WTC11 (cell line): ENCODE measurements at regions not wholly inside any gene's neighbourhood (a gene's known extent, or its start where the extent isn't known, plus 50 kb on each side); places are given as distances from the start of the nearest gene placed in this dataset.

Experiments
- ATAC-seq: fragments of 200-7000 bp; cut with Tn5 transposase; 2 replicates; pipeline ENCODE4 v1.10.0; 2021; ENCODE audit warnings: mild to moderate bottlenecking, moderate library complexity
- CTCF ChIA-PET: fragments of 300-600 bp; sonication (Branson Sonifier 250); formaldehyde crosslinking; loops from one replicate; lab custom pipeline; 2021; ENCODE audit warnings: antibody characterized with exemption; lab: Charles Lee
- POLR2A ChIA-PET: fragments of 350-600 bp; sonication (Branson Sonifier 250); formaldehyde crosslinking; loops from one replicate; lab custom pipeline; 2021; ENCODE audit warnings: antibody characterized with exemption; lab: Charles Lee
- DNase-seq: peaks from one replicate; pipeline ENCODE4 v3.0.0; 2021; ENCODE audit warnings: low spot score
- H3K27ac Mint-ChIP-seq: 2 replicates; pipeline ENCODE4 v1.8.0; 2021; ENCODE audit warnings: mixed read lengths
- H3K27me3 Mint-ChIP-seq: 2 replicates; pipeline ENCODE4 v1.8.0; 2021; ENCODE audit warnings: low read depth, mild to moderate bottlenecking, moderate library complexity, mixed read lengths
- H3K36me3 Mint-ChIP-seq: 2 replicates; pipeline ENCODE4 v1.8.0; 2021; ENCODE audit warnings: mixed read lengths
- H3K4me1 Mint-ChIP-seq: 2 replicates; pipeline ENCODE4 v1.8.0; 2022; ENCODE audit warnings: mixed read lengths
- H3K4me3 Mint-ChIP-seq: 2 replicates; pipeline ENCODE4 v1.8.0; 2021; ENCODE audit warnings: mild to moderate bottlenecking, moderate library complexity, mixed read lengths
- H3K9me3 Mint-ChIP-seq: 2 replicates; pipeline ENCODE4 v1.8.0; 2021; ENCODE audit warnings: mixed read lengths
- ESRRA ChIP-seq: sonication (generic); formaldehyde crosslinking; IDR thresholded peaks from 2 replicates; pipeline ENCODE4 v1.8.1; 2022; ENCODE audit warnings: mild to moderate bottlenecking, missing genetic modification reagents, borderline replicate concordance
- FOXP1 ChIP-seq: sonication (generic); formaldehyde crosslinking; IDR thresholded peaks from 2 replicates; pipeline ENCODE4 v1.8.0; 2022; ENCODE audit warnings: missing genetic modification reagents, mild to moderate bottlenecking, moderate library complexity, borderline replicate concordance
- GTF2I ChIP-seq: fragments of 250-450 bp; sonication (Bioruptor Pico); conservative IDR thresholded peaks from 2 replicates; pipeline ENCODE4 v1.4.0; 2021; ENCODE audit warnings: mild to moderate bottlenecking
- IRF2 ChIP-seq: sonication (generic); formaldehyde crosslinking; IDR thresholded peaks from 2 replicates; pipeline ENCODE4 v1.8.0; 2022; ENCODE audit warnings: low read depth, missing genetic modification reagents, borderline replicate concordance
- MXD4 ChIP-seq: fragments of 250-450 bp; sonication (Bioruptor Pico); IDR thresholded peaks from 2 replicates; pipeline ENCODE4 v1.8.0; 2021; ENCODE audit warnings: mild to moderate bottlenecking, moderate library complexity, borderline replicate concordance
- MYBL2 ChIP-seq: sonication (generic); formaldehyde crosslinking; IDR thresholded peaks from 2 replicates; pipeline ENCODE4 v1.8.1; 2023; ENCODE audit warnings: mild to moderate bottlenecking, moderate library complexity, missing genetic modification reagents
- NR2C2 ChIP-seq: sonication (generic); formaldehyde crosslinking; IDR thresholded peaks from 2 replicates; pipeline ENCODE4 v1.8.0; 2022; ENCODE audit warnings: mild to moderate bottlenecking, missing genetic modification reagents
- PRRX2 ChIP-seq: fragments of 250-450 bp; sonication (Bioruptor Pico); IDR thresholded peaks from 2 replicates; pipeline ENCODE4 v1.8.0; 2021; ENCODE audit warnings: mild to moderate bottlenecking
- RORB ChIP-seq: fragments of 250-450 bp; sonication (Bioruptor Pico); IDR thresholded peaks from 2 replicates; pipeline ENCODE4 v1.9.0; 2021; ENCODE audit warnings: mild to moderate bottlenecking
- SMAD4 ChIP-seq: sonication (generic); formaldehyde crosslinking; IDR thresholded peaks from 2 replicates; pipeline ENCODE4 v1.8.0; 2022; ENCODE audit warnings: mild to moderate bottlenecking, missing genetic modification reagents
- SOX15 ChIP-seq: fragments of 250-450 bp; sonication (Bioruptor Pico); IDR thresholded peaks from 2 replicates; pipeline ENCODE4 v1.9.0; 2021; ENCODE audit warnings: mild to moderate bottlenecking
- TCF7 ChIP-seq: sonication (generic); formaldehyde crosslinking; IDR thresholded peaks from 2 replicates; pipeline ENCODE4 v1.8.0; 2022; ENCODE audit warnings: mild to moderate bottlenecking, low read depth, missing genetic modification reagents, moderate library complexity
- TEAD1 ChIP-seq: sonication (generic); formaldehyde crosslinking; IDR thresholded peaks from 2 replicates; pipeline ENCODE4 v1.8.0; 2022; ENCODE audit warnings: mild to moderate bottlenecking, missing genetic modification reagents
- TEAD4 ChIP-seq: sonication (generic); formaldehyde crosslinking; IDR thresholded peaks from 2 replicates; pipeline ENCODE4 v1.8.0; 2022; ENCODE audit warnings: mild to moderate bottlenecking, missing genetic modification reagents
- TP53 ChIP-seq: sonication (generic); formaldehyde crosslinking; IDR thresholded peaks from 2 replicates; pipeline ENCODE4 v1.8.1; 2023; ENCODE audit warnings: mild to moderate bottlenecking, missing genetic modification reagents
- ZBTB21 ChIP-seq: sonication (generic); formaldehyde crosslinking; IDR thresholded peaks from 2 replicates; pipeline ENCODE4 v1.8.1; 2023; ENCODE audit warnings: mild to moderate bottlenecking, missing genetic modification reagents, borderline replicate concordance
- ZNF138 ChIP-seq: sonication (generic); formaldehyde crosslinking; conservative IDR thresholded peaks from 2 replicates; pipeline ENCODE4 v1.8.1; 2022; ENCODE audit warnings: mild to moderate bottlenecking, moderate library complexity, missing genetic modification reagents
- ZNF396 ChIP-seq: fragments of 250-450 bp; sonication (Bioruptor Pico); IDR thresholded peaks from 2 replicates; pipeline ENCODE4 v1.8.0; 2021; ENCODE audit warnings: mild to moderate bottlenecking, moderate library complexity, borderline replicate concordance
- ZNF423 ChIP-seq: fragments of 250-450 bp; sonication (Bioruptor Pico); IDR thresholded peaks from 2 replicates; pipeline ENCODE4 v2.1.2; 2022; ENCODE audit warnings: mild to moderate bottlenecking, moderate library complexity
- TF ChIP-seq, protein P1 (sequence below): sonication (generic); formaldehyde crosslinking; IDR thresholded peaks from 2 replicates; pipeline ENCODE4 v1.8.0; 2023; ENCODE audit warnings: missing genetic modification reagents, mild to moderate bottlenecking, borderline replicate concordance
- TF ChIP-seq, protein P2 (sequence below): sonication (generic); formaldehyde crosslinking; IDR thresholded peaks from 2 replicates; pipeline ENCODE4 v1.8.1; 2023; ENCODE audit warnings: mild to moderate bottlenecking, moderate library complexity, missing genetic modification reagents
- TF ChIP-seq, protein P3 (sequence below): sonication (generic); formaldehyde crosslinking; IDR thresholded peaks from 2 replicates; pipeline ENCODE4 v1.8.0; 2022; ENCODE audit warnings: mild to moderate bottlenecking, missing genetic modification reagents

DNA sequence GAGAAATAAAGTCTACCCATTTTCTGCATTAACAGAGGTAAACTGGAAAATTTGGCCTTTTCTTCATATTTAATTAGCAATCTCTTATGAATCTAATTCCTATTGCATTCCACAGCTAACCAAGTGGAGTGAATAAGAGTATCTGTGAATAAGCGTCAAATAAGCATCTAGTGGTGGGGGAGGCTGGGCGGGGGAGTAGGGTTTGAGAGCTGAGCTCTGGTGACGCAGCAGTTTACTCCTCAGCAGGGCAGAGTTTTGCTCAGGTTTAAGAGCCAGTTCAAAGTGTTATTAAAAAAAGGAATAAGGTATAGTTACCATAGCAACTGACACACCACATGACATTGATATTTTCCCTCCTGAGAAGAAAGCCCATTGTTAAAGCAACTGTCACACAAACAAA lies 1346.8 kb upstream of the CELF2 start (continued):
- TF ChIP-seq, protein P1, sequence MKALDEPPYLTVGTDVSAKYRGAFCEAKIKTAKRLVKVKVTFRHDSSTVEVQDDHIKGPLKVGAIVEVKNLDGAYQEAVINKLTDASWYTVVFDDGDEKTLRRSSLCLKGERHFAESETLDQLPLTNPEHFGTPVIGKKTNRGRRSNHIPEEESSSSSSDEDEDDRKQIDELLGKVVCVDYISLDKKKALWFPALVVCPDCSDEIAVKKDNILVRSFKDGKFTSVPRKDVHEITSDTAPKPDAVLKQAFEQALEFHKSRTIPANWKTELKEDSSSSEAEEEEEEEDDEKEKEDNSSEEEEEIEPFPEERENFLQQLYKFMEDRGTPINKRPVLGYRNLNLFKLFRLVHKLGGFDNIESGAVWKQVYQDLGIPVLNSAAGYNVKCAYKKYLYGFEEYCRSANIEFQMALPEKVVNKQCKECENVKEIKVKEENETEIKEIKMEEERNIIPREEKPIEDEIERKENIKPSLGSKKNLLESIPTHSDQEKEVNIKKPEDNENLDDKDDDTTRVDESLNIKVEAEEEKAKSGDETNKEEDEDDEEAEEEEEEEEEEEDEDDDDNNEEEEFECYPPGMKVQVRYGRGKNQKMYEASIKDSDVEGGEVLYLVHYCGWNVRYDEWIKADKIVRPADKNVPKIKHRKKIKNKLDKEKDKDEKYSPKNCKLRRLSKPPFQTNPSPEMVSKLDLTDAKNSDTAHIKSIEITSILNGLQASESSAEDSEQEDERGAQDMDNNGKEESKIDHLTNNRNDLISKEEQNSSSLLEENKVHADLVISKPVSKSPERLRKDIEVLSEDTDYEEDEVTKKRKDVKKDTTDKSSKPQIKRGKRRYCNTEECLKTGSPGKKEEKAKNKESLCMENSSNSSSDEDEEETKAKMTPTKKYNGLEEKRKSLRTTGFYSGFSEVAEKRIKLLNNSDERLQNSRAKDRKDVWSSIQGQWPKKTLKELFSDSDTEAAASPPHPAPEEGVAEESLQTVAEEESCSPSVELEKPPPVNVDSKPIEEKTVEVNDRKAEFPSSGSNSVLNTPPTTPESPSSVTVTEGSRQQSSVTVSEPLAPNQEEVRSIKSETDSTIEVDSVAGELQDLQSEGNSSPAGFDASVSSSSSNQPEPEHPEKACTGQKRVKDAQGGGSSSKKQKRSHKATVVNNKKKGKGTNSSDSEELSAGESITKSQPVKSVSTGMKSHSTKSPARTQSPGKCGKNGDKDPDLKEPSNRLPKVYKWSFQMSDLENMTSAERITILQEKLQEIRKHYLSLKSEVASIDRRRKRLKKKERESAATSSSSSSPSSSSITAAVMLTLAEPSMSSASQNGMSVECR = no peak
- TF ChIP-seq MXD4 (CRISPR knock-in tag) = no peak
- no peak for TF ChIP-seq ZNF396 (CRISPR knock-in tag)
- no peak for TF ChIP-seq TEAD1
- no peak for TF ChIP-seq IRF2 (CRISPR knock-in tag)

DNA sequence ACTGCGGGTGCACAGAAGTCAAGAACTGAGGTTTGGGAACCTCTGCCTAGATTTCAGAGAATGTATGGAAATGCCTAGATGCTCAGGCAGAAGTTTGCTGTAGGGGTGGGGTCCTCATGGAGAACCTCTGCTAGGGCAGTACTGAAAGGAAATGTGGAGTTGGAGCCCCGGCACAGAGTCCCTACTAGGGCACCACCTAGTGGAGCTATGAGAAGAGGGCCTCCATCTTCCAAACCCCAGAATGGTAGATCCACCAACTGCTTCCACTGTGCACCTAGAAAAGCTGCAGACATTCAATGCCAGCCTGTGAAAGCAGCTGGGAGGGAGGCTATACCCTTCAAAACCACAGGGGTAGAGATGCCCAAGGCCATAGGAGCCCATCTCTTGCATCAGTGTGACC lies 1336.0 kb upstream of the CELF2 start:
- H3K36me3 Mint-ChIP-seq = peaks cover 16% of the 10 kb centered on the region
- TF ChIP-seq SMAD4 (no peak), ZBTB21 (CRISPR knock-in tag) (no peak), GTF2I (CRISPR knock-in tag) (no peak)
- TF ChIP-seq, protein P2, sequence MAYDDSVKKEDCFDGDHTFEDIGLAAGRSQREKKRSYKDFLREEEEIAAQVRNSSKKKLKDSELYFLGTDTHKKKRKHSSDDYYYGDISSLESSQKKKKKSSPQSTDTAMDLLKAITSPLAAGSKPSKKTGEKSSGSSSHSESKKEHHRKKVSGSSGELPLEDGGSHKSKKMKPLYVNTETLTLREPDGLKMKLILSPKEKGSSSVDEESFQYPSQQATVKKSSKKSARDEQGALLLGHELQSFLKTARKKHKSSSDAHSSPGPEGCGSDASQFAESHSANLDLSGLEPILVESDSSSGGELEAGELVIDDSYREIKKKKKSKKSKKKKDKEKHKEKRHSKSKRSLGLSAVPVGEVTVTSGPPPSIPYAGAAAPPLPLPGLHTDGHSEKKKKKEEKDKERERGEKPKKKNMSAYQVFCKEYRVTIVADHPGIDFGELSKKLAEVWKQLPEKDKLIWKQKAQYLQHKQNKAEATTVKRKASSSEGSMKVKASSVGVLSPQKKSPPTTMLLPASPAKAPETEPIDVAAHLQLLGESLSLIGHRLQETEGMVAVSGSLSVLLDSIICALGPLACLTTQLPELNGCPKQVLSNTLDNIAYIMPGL = no peak
- TF ChIP-seq, protein P3, sequence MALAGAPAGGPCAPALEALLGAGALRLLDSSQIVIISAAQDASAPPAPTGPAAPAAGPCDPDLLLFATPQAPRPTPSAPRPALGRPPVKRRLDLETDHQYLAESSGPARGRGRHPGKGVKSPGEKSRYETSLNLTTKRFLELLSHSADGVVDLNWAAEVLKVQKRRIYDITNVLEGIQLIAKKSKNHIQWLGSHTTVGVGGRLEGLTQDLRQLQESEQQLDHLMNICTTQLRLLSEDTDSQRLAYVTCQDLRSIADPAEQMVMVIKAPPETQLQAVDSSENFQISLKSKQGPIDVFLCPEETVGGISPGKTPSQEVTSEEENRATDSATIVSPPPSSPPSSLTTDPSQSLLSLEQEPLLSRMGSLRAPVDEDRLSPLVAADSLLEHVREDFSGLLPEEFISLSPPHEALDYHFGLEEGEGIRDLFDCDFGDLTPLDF = no peak
- TF ChIP-seq, all 79 proteins: peak for 0
- CTCF ChIA-PET = interaction anchor here (0.6 to 1.3 kb wide), 3 partner anchors 10 to 1067 kb away, joined by 3 read pairs; no protein-coding TSS in a partner anchor
- ATAC-seq (no peak), DNase-seq (no peak)
- H3K9me3 Mint-ChIP-seq = peaks cover 42% of the 10 kb centered on the region
- POLR2A ChIA-PET = no interaction called here
- peaks cover 6% of the 10 kb centered on the region; the same call in 1 of the 2 replicates for H3K27me3 Mint-ChIP-seq
- H3K4me3 Mint-ChIP-seq = no peak overlapping the region
- no peak overlapping the region for H3K27ac Mint-ChIP-seq
- H3K4me1 Mint-ChIP-seq = no peaks in the 10 kb centered on the region

DNA sequence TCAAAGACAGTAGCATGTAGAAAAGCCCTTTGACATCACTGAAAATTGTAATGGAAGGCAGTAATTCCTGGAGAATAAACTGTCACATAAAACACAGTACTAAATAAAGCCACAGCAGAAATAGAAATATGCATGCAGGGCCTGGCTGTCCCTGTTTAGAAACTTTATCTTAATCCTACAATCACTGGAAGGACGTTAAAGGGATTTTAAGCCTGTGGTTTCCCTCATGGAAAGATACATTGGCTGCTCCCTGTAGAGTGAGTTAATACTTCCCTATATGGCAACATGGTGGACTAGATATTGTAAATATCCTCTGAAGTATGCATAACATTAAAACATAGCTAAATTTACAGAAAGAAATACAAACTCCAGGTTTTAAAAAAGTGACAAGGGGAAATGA lies 1334.9 kb upstream of the CELF2 start:
- DNase-seq = no peak
- POLR2A ChIA-PET = no interaction called here
- TF ChIP-seq TEAD4 (CRISPR knock-in tag) (no peak), MYBL2 (CRISPR knock-in tag) (no peak), FOXP1 (no peak), RORB (CRISPR knock-in tag) (no peak), ESRRA (CRISPR knock-in tag) (no peak), ZNF138 (CRISPR knock-in tag) (no peak), IRF2 (CRISPR knock-in tag) (no peak), ZNF423 (no peak), TP53 (CRISPR knock-in tag) (no peak), SOX15 (CRISPR knock-in tag) (no peak), PRRX2 (CRISPR knock-in tag) (no peak), NR2C2 (CRISPR knock-in tag) (no peak), TCF7 (CRISPR knock-in tag) (no peak)
- H3K4me1 Mint-ChIP-seq = no peaks in the 10 kb centered on the region
- CTCF ChIA-PET = interaction anchor here (1.0 kb wide), 1 partner anchor 340 kb away, joined by 4 read pairs; no protein-coding TSS in a partner anchor
- H3K27me3 Mint-ChIP-seq = peaks cover 6% of the 10 kb centered on the region; the same call in 1 of the 2 replicates
- no peak overlapping the region for H3K27ac Mint-ChIP-seq
- ATAC-seq = no peak
- H3K4me3 Mint-ChIP-seq = no peak overlapping the region
- peaks cover 42% of the 10 kb centered on the region for H3K9me3 Mint-ChIP-seq
- peaks cover 16% of the 10 kb centered on the region for H3K36me3 Mint-ChIP-seq
